Thyroid gland (tissue), 4 donors: ENCODE measurements at regions not wholly inside any gene's neighbourhood (a gene's known extent, or its start where the extent isn't known, plus 50 kb on each side); places are given as distances from the start of the nearest gene placed in this dataset.

Experiments used
- DNase-seq, 2 donors: peaks; one replicate each; pipeline ENCODE4 v3.0.0-alpha.2; 2019
- H3K27ac ChIP-seq, 3 donors: fragments of 200-600 bp; sonication (generic); 1 replicate in 2 of 3; 2 replicates in 1 of 3; pipeline ENCODE4 v1.5.1; 2016 to 2019; ENCODE audit warnings: mild to moderate bottlenecking in 1 of 3, moderate library complexity in 1 of 3
- H3K27me3 ChIP-seq: fragments of 200-600 bp; sonication (generic); one replicate; pipeline ENCODE4 v1.5.1; 2019
- H3K36me3 ChIP-seq, 2 donors: fragments of 200-600 bp; sonication (generic); one replicate each; pipeline ENCODE4 v1.5.1; 2016 to 2019
- H3K4me1 ChIP-seq, 2 donors: fragments of 200-600 bp; sonication (generic); one replicate each; pipeline ENCODE4 v1.5.1; 2017 to 2019
- H3K4me3 ChIP-seq, 3 donors: fragments of 200-600 bp; sonication (generic); replicated peaks in 1 of 3; 1 replicate in 2 of 3; 2 replicates in 1 of 3; pipeline ENCODE4 v1.5.1; 2016; ENCODE audit warnings: mild to moderate bottlenecking in 1 of 3
- H3K9me3 ChIP-seq: fragments of 200-600 bp; sonication (generic); one replicate; pipeline ENCODE4 v1.5.1; 2017
- CTCF ChIP-seq, 6 experiments: fragments of 200-600 bp in 3 of 6; fragments of 450-650 bp in 3 of 6; sonication (generic) in 3 of 6; IDR thresholded peaks; one replicate each; pipeline ENCODE4 v1.5.1; 2016 to 2019; ENCODE audit warnings: antibody characterized with exemption in 6 of 6, mild to moderate bottlenecking in 2 of 6, inconsistent platforms in 1 of 6, moderate library complexity in 1 of 6
- POLR2A ChIP-seq, 2 donors: fragments of 450-650 bp; IDR thresholded peaks; one replicate each; pipeline ENCODE4 v1.6.1; 2017; ENCODE audit warnings: antibody characterized with exemption in 2 of 2, mild to moderate bottlenecking in 2 of 2, moderate library complexity in 1 of 2
- WGBS, 2 donors: methylation state at CpG; one replicate each; pipeline ENCODE4 v1.1.5; 2017; 5-methylcytosine and 5-hydroxymethylcytosine counted together
- intact Hi-C: fragments of 100-400 bp; cut with DNase I; formaldehyde crosslinking; loops from one replicate; pipeline ENCODE4 v1.15.1; 2023

- intact Hi-C loops = no loop called here
- 88 to 93% methylated on average over 7 to 8 of the region's 8 CpGs for WGBS, 2 donors
- no peak overlapping the region for H3K27ac ChIP-seq
Measured at GRCh38 chr3:31014317-31015040, 120.0 kb upstream of the GADL1 start.

DNA sequence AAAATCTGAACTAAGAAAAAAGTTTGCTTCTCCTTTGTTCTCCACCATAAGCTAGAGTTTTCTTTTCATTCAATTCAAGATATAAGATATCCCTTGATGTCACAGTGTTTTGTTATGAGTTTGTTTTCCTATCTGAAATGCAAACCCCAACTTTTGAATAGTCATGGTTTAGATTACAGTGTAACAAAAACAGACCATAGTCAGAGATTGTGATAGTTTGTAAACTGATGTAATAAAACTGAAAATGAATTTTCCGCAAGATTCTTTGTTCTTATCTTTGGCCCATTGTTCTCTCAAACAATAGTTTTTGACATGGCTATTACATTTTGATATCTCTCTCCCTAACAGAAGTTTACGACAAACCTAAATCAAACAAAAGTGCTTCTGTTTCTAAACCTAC lies 121.7 kb upstream of the GADL1 start:
- Histone ChIP-seq H3K4me1 (no peaks in the 10 kb centered on the region), H3K9me3 (no peaks in the 10 kb centered on the region), H3K27me3 (no peaks in the 10 kb centered on the region), H3K36me3 (no peaks in the 10 kb centered on the region), H3K4me3 (no peak overlapping the region), H3K27ac (no peak overlapping the region)
- no peak for DNase-seq
- intact Hi-C loops = no loop called here
- WGBS, 2 donors = 94 to 98% methylated on average over 2 of the region's 2 CpGs
- TF ChIP-seq POLR2A (IDR thresholded peaks at IDR 0.05) (no peak), CTCF (IDR thresholded peaks at IDR 0.05) (no peak)

More at GRCh38 chr3:31014317-31015040, 120.0 kb upstream of the GADL1 start:
- H3K4me1 ChIP-seq = no peaks in the 10 kb centered on the region
- TF ChIP-seq CTCF (IDR thresholded peaks at IDR 0.05) (no peak), POLR2A (IDR thresholded peaks at IDR 0.05) (no peak)
- DNase-seq = no peak
- no peaks in the 10 kb centered on the region for H3K36me3 ChIP-seq
- no peaks in the 10 kb centered on the region for H3K9me3 ChIP-seq
- H3K4me3 ChIP-seq = no peak overlapping the region
- H3K27me3 ChIP-seq = no peaks in the 10 kb centered on the region

DNA sequence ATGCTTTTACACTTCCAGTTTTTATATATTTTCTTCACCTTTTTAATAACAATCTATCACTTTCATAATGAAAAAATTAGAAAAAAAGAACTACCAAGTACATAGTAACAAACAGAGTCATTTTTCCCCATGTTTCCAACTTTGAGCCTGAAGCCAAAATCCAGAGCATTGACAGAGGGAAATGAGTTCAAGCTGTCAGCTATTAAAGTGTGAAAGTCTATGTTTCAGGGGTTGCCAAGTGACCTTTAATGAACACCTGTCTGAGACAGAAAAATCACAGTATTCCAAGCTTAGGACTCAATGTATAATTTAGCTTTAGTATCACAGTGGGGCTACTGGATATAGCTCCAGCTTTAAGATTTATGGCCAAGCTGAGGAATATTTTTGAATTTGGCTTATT lies 128.3 kb upstream of the GADL1 start:
- TF ChIP-seq CTCF (IDR thresholded peaks at IDR 0.05) (no peak), POLR2A (IDR thresholded peaks at IDR 0.05) (no peak)
- intact Hi-C loops = no loop called here

DNA sequence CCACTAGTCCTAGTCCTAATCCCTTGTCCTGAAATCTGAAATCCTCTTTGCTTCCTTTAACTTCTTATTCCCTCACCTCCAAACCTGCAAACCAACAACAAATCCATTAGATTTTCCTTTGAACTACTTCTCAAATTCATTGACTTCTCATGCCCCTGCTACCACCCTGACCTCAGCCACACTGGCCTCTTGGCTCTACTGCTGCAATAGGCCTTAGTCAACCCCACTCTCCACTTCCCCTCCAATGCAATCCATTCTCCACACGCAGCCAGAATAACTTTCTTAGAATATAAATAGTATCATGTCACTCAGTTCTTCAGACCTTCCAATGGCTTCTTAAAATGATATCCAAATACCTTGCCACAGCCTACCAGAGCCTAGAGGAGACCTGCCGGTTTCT lies 131.1 kb upstream of the GADL1 start:
- Histone ChIP-seq H3K4me3 (no peak overlapping the region), H3K36me3 (no peaks in the 10 kb centered on the region), H3K27ac (no peak overlapping the region), H3K27me3 (no peaks in the 10 kb centered on the region), H3K4me1 (no peaks in the 10 kb centered on the region), H3K9me3 (no peaks in the 10 kb centered on the region)
- no peak for DNase-seq
- no peak for TF ChIP-seq CTCF (IDR thresholded peaks at IDR 0.05)
- no peak for TF ChIP-seq POLR2A (IDR thresholded peaks at IDR 0.05)
- intact Hi-C loops = no loop called here
- 90 to 91% methylated on average over 2 of the region's 2 CpGs for WGBS, 2 donors

More for the DNA sequence above, 128.3 kb upstream of the GADL1 start:
- Histone ChIP-seq H3K36me3 (no peaks in the 10 kb centered on the region), H3K27me3 (no peaks in the 10 kb centered on the region), H3K27ac (no peak overlapping the region), H3K4me3 (no peak overlapping the region), H3K9me3 (no peaks in the 10 kb centered on the region), H3K4me1 (no peaks in the 10 kb centered on the region)
- DNase-seq = no peak

DNA sequence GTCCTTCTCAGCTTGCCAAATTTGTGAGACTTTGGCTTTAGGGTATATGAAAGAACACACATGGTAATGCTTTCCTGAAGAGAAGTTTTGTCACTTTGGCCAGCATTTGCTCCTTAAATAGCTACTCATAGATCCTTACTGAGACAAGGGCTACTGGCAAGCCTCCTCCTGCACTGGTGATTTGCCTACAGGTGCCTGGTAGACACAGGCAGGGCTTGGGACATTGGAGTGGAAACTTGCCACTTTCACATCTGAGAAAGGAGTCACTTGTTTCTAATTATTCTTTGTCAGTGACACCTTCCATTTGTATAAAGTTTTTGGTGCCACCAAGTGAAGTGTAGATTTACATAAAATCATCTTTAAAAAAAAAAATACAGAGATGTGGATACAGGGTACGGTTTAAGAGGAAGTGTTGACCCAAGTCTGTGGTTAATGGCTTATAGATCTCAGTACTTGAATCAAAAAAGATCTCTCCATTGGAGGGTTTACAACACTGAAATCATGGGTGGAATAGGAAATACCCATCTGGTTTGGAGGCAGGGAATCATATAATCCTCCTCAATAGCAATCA lies 132.8 kb upstream of the GADL1 start:
- Histone ChIP-seq H3K27me3 (no peaks in the 10 kb centered on the region), H3K9me3 (no peaks in the 10 kb centered on the region), H3K4me1 (no peaks in the 10 kb centered on the region), H3K27ac (no peak overlapping the region), H3K36me3 (no peaks in the 10 kb centered on the region), H3K4me3 (no peak overlapping the region)
- DNase-seq = no peak
- TF ChIP-seq CTCF (IDR thresholded peaks at IDR 0.05) = no peak
- no peak for TF ChIP-seq POLR2A (IDR thresholded peaks at IDR 0.05)
- WGBS, 2 donors = 83 to 89% methylated on average over 1 of the region's 1 CpG
- intact Hi-C loops = no loop called here
